ENCODE measurements at regions not wholly inside any gene's neighbourhood (a gene's known extent, or its start where the extent isn't known, plus 50 kb on each side); places are given as distances from the start of the nearest gene placed in this dataset.

DNA sequence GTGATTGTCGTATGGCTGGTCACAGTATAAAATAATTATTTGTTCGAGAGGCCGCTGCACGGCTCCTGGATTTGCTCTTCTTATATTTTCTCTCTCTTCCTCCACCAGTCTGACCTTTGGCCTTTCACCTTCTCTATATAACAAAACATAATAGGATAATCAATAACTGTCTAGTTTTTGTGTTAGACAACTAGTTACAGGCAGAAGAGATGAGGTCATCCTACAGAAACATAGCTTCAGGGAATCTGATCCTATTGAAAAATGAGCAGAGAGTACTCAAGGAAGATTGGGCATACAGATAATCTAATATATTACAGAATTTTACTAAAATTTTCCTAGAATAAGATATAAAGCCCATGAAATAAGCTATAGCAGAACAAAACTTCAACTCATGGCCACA, 731.3 kb upstream of the SLC39A10 start:
- BruUV-seq (replicated peaks): no TSS peak
- ChIA-PET POLR2A (no interaction called here), CTCF (ENCODE audit: low intra/inter-chr PET ratio, low total read pairs) (no interaction called here)
- DNase-seq (ENCODE audit: low spot score): no peak
- no peaks in the 10 kb centered on the region for H3K4me1 ChIP-seq (ENCODE audit: insufficient read depth, low read length)
- no peak overlapping the region for H3K4me3 ChIP-seq (replicated peaks in 1 of 3; ENCODE audit: insufficient read depth in 1 of 3, low read depth in 2 of 3, low read length in 3 of 3)
- no peaks in the 10 kb centered on the region for H3K79me2 ChIP-seq (ENCODE audit: insufficient read depth, low read length)
- in situ Hi-C loops (cut with HindIII; ENCODE audit: extremely low pct_ligation_motif_present, low pct_unique_long_range_greater_than_20kb) (no loop called here), intact Hi-C loops (cut with micrococcal nuclease; ENCODE audit: unreplicated experiment) (no loop called here)
- H3K36me3 ChIP-seq (replicated peaks in 1 of 2; ENCODE audit: control insufficient read depth in 1 of 2, insufficient read depth in 2 of 2, low read length in 2 of 2): no peaks in the 10 kb centered on the region
- FAIRE-seq: no peak
- no peaks in the 10 kb centered on the region for H4K20me1 ChIP-seq (ENCODE audit: insufficient read depth, low read length)
- H3K27me3 ChIP-seq (ENCODE audit: control insufficient read depth in 1 of 2, insufficient read depth in 2 of 2, low read length in 2 of 2): no peaks in the 10 kb centered on the region
- WGBS (ENCODE audit: low lambda C conversion rate): 46% methylated on average over 4 of the region's 4 CpGs
- H2AFZ ChIP-seq (ENCODE audit: low read length): no peak overlapping the region
- TF ChIP-seq HHEX (CRISPR knock-in tag; IDR thresholded peaks at IDR 0.05) (no peak), SRF (IDR thresholded peaks at IDR 0.05; ENCODE audit: low read depth, low read length) (no peak), ZNF570 (CRISPR knock-in tag; IDR thresholded peaks at IDR 0.05; ENCODE audit: borderline replicate concordance) (no peak), ZMAT3 (CRISPR knock-in tag; conservative IDR thresholded peaks at IDR 0.05) (no peak), ATF7 (IDR thresholded peaks at IDR 0.05) (peak; percentile 49), ATF7 (CRISPR knock-in tag; IDR thresholded peaks at IDR 0.05) (no peak), KMT2A (CRISPR knock-in tag; IDR thresholded peaks at IDR 0.05) (no peak)
- no peak overlapping the region for H3K27ac ChIP-seq (ENCODE audit: extremely low read length, insufficient read depth, low read length)
- no peak for ATAC-seq
- H3K9me3 ChIP-seq (ENCODE audit: low read length): no peaks in the 10 kb centered on the region
- no peak overlapping the region for H3K4me2 ChIP-seq (ENCODE audit: low read depth, low read length)
- no peak overlapping the region for H3K9ac ChIP-seq (ENCODE audit: insufficient read depth, low read depth, low read length)

DNA sequence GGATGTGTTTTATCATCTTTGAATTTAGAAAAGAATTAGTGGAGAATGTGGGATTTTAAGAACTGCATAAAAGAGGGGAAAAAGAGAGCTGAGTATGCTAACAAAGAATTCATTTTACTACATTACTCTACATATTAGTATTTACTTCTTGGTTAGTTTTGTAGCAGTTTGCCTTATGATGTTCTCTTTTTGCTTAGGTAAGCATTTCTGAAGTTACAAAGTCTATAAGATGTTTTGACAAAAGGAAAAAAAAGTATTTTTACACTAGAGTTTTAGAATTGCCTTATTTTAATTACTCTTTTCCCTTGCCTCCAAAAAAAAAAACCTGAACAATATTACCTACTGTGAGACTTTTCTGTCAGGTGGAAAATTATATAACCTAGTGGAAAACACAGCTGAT, 739.5 kb upstream of the SLC39A10 start:
- FAIRE-seq (no peak), DNase-seq (ENCODE audit: low spot score) (no peak), ATAC-seq (no peak)
- TF ChIP-seq MAFF (IDR thresholded peaks at IDR 0.05; ENCODE audit: low read depth, low read length) (peak; percentile 99), MAFK (conservative IDR thresholded peaks at IDR 0.05 in 1 of 2, IDR thresholded peaks at IDR 0.05 in 1 of 2; ENCODE audit: low read length in 2 of 2) (peak; percentile 98 to 99), SRY (CRISPR knock-in tag; IDR thresholded peaks at IDR 0.05) (no peak)
- Histone ChIP-seq H3K27ac (ENCODE audit: extremely low read length, insufficient read depth, low read length) (no peak overlapping the region), H3K4me3 (replicated peaks in 1 of 3; ENCODE audit: insufficient read depth in 1 of 3, low read depth in 2 of 3, low read length in 3 of 3) (no peak overlapping the region), H2AFZ (ENCODE audit: low read length) (no peak overlapping the region), H3K9ac (ENCODE audit: insufficient read depth, low read depth, low read length) (no peak overlapping the region), H3K4me1 (ENCODE audit: insufficient read depth, low read length) (no peaks in the 10 kb centered on the region), H3K9me3 (ENCODE audit: low read length) (no peaks in the 10 kb centered on the region), H4K20me1 (ENCODE audit: insufficient read depth, low read length) (no peaks in the 10 kb centered on the region), H3K27me3 (ENCODE audit: control insufficient read depth in 1 of 2, insufficient read depth in 2 of 2, low read length in 2 of 2) (no peaks in the 10 kb centered on the region), H3K36me3 (replicated peaks in 1 of 2; ENCODE audit: control insufficient read depth in 1 of 2, insufficient read depth in 2 of 2, low read length in 2 of 2) (no peaks in the 10 kb centered on the region), H3K79me2 (ENCODE audit: insufficient read depth, low read length) (no peaks in the 10 kb centered on the region), H3K4me2 (ENCODE audit: low read depth, low read length) (no peak overlapping the region)
- no TSS peak for BruUV-seq (replicated peaks)
- intact Hi-C loops (cut with micrococcal nuclease; ENCODE audit: unreplicated experiment) (no loop called here), in situ Hi-C loops (cut with HindIII; ENCODE audit: extremely low pct_ligation_motif_present, low pct_unique_long_range_greater_than_20kb) (no loop called here)
- CTCF ChIA-PET (ENCODE audit: low intra/inter-chr PET ratio, low total read pairs): no interaction called here
- POLR2A ChIA-PET: no interaction called here
